Glomerular endothelial cell (primary cell): ENCODE measurements at regions not wholly inside any gene's neighbourhood (a gene's known extent, or its start where the extent isn't known, plus 50 kb on each side); places are given as distances from the start of the nearest gene placed in this dataset.
A peak's percentile ranks its signal among the peaks of the same experiment; 100 is the strongest.

ENCODE experiments used
- DNase-seq: peaks from one replicate; pipeline ENCODE4 v3.0.0-alpha.2; 2011; ENCODE audit warnings: low read depth, low spot score; ENCODE audit errors: extremely low read depth

- no peak for DNase-seq
Observed at GRCh38 chr1:234554218-234554697, 55.7 kb downstream of the IRF2BP2 start.

- no peak for DNase-seq
Observed at GRCh38 chr1:234553240-234554188, 56.5 kb downstream of the IRF2BP2 start.

DNA sequence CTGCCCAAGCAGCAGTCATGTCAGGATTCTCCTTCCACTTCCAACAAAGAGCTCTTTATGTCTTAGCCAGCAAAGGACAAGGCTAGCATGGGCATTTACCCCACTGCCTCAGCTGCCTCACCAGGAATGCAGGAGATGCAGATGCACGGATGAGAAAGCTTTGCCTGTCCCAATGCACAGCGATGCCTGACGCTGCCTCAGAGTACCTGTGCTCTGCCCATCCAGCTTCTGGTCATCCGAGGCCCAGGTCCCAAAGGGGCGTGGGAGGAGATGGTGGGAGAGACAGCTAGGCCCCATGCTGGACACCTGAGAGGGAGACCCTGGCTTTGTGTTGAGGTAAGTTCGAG is 59.0 kb downstream of the IRF2BP2 start:
- no peak for DNase-seq

DNA sequence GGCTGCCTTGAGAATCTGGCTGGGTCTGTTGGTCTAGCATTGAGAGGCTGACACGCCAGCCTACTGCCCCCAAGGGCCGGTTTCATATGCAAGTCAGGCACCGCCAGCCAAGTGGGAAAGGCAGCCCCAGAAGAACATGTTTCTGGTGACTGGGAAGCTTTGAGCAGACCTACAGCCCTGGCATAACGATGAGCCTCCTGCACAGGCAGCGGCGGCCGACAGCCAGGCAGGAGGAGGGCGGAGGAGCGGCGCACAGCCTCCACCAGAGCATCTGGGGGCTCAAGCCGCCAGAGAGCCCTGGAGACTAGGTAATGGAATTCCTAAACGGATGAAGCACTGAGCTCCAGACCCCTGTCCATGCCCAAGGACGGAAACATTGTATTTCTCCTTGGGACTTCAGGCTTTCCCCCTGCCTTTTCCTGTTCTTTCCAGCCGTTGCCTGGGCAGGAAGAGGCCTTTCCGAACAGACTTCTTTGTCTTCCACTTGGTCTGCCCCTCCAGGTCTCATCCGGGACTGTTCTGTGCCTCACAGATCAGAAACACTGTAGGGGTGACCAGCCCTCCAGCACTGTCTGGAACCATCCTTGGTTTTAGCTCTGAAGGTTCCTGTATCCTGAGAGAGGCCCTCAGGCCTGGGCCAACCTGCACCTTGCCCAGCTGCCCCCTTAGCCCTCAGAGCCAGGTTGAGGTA is 59.5 kb downstream of the IRF2BP2 start:
- no peak for DNase-seq

GRCh38 chr1:234549447-234550021 is 60.4 kb downstream of the IRF2BP2 start:
- no peak for DNase-seq

- DNase-seq: no peak
Observed at GRCh38 chr1:234546890-234547788, 62.8 kb downstream of the IRF2BP2 start.

DNA sequence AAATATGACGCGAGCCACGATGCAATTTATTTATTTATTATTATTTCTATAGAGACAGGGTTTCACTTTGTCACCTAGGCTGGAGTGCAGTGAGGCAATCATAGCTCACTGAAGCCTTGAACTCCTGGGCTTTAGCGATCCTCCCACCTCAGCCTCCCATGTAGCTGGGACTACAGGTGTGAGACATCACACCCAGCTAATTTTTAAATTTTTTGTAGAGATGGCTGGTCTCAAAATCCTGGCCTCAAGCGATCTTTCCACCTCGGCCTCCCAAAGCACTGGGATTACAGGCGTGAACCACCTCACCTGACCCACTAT is 63.6 kb downstream of the IRF2BP2 start:
- DNase-seq: no peak

- DNase-seq: no peak
Observed at GRCh38 chr1:234545517-234546386, 64.2 kb downstream of the IRF2BP2 start.

DNA sequence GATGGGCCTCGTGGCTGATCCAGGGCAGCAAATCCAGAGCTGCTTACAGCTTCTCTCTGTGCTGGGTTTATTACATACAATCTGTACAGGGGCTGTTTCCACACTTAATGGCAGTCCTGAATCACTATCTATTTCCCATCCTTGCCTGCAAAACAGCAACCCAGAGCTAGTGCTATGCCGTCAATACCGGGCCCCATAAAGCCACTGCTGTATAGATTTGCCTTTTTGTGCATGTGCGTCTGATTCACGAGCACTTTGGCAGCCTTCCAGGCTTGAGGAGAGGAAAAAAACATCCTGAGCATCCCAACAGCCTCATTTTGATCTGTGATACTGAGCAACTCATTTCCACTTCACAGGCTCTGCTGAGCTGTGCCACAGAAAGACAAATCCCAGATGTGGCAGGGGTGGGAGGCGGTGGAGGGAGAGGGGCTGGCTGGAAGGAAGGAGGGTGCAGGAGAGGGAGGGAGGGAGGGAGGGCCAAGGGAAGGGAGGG is 65.2 kb upstream of the TARBP1 start:
- peak; percentile 92 for DNase-seq

GRCh38 chr1:234543442-234544086 is 64.6 kb upstream of the TARBP1 start:
- no peak for DNase-seq

GRCh38 chr1:234542211-234542850 is 63.4 kb upstream of the TARBP1 start:
- no peak for DNase-seq

GRCh38 chr1:234541286-234541975 is 62.5 kb upstream of the TARBP1 start:
- DNase-seq: no peak

DNA sequence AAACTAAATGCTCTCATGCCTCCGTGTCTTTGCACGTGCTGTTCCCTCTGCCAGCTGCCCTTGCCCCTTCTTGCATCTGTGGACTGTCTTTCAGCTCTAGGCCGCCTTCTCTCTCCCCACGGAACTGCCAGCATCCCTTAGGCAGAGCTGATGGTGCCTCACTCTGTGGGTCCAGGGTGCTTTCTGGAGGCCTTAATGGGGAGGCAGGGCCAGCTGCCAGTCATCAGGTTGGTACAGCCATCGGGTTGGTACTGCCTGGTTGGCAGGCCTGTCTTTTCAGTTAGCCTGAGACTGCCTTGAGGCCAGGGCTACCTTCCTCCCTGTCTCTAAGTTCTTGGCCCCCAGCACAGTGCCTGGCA is 61.4 kb upstream of the TARBP1 start:
- no peak for DNase-seq

DNA sequence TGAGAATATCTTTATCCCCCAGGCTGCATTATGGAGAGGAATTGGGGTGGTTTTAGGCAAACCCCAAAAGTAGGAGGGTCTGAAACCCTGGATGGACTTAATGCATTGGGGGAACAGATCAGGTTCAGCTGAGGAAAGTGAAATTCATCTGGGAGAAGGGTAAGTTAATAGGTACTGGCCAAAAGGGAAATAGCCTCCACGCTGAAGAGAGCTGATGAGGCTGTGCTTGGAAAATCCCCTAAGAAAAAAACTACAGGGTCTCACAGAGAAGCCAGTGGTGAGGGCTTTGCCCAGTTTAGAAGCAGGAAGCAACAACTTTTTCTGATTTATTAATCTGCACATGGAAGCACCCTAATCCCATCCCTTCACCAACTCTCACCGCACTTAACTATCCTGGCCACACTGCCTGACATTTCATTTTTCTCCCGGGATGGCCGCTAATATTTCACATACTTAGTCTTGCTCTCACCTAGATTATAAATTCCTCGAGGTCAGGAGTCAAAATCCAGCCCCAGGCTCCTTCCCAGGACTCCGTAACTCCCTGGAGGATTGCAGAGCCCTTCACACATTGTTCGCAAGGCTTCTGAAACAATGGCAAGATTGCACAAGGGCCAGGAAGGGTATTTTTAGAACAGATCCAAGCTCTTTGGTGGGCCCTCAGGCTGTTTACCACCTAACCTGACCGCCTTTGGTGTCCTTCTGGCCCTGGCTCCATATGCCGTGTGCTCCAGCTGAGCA is 60.9 kb upstream of the TARBP1 start:
- DNase-seq: no peak

DNA sequence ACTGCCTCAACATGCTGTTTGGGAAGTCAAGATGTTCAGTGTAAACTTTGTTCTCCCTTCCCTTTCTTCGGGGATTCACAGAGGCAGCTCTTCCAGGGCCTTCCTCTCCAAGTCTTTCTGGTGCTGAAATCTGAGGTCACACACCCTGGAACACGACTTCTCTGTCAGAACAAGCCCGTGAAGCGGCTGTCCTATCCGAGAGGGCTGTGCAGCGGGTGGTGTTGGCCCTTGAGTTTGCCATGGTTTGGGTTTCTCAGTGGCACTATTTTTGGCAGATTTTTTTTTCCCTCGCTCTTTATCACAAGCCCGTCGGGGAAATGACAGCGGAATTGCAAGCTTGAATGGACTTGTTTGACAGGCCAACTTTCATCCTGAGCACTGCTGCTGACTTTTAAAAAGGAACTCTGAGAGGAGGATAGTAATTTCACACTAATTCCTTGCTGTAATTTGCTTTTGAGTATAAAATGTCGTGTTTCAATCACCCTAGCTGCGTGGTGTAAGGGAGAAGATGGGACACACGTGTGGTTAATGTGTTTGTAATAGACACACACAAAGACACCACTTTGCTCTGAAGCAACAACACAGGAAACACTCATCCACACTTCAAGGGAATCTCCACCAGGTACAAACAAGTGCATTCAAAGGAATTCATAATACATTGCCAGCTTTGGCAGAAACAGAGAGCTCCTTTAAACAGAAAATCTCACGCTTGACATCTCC is 60.1 kb upstream of the TARBP1 start:
- no peak for DNase-seq

GRCh38 chr1:234538062-234538731 is 59.2 kb upstream of the TARBP1 start:
- DNase-seq: no peak
